H1 (cell line): ENCODE measurements at regions not wholly inside any gene's neighbourhood (a gene's known extent, or its start where the extent isn't known, plus 50 kb on each side); places are given as distances from the start of the nearest gene placed in this dataset.

Experiments used
- CTCF ChIP-seq, 3 experiments: IDR thresholded peaks; 1 replicate in 2 of 3; 2 replicates in 1 of 3; pipeline versions ENCODE4 v1.5.1 to v1.6.1; 2011; ENCODE audit warnings: low read length in 3 of 3, mild to moderate bottlenecking in 3 of 3, inconsistent platforms in 2 of 3, low read depth in 1 of 3, moderate library complexity in 1 of 3; ENCODE audit not compliant: insufficient read depth in 1 of 3; ENCODE audit errors: control extremely low read depth in 1 of 3
- EP300 ChIP-seq, 2 experiments: IDR thresholded peaks; 1 replicate in 1 of 2; 2 replicates in 1 of 2; pipeline ENCODE4 v1.6.1; 2011 to 2012; ENCODE audit warnings: low read depth in 2 of 2, low read length in 2 of 2, mild to moderate bottlenecking in 2 of 2, borderline replicate concordance in 1 of 2, inconsistent platforms in 1 of 2, moderate library complexity in 1 of 2

GRCh38 chr18:42532119-42532518, 577.1 kb downstream of the PIK3C3 start:
- no peak for TF ChIP-seq CTCF (IDR thresholded peaks at IDR 0.05; ENCODE audit: control extremely low read depth in 1 of 3, insufficient read depth in 1 of 3, low read depth in 1 of 3, low read length in 3 of 3)
- TF ChIP-seq EP300 (IDR thresholded peaks at IDR 0.05; ENCODE audit: borderline replicate concordance in 1 of 2, low read depth in 2 of 2, low read length in 2 of 2) = no peak
